MM.1S (cell line): ENCODE measurements at regions not wholly inside any gene's neighbourhood (a gene's known extent, or its start where the extent isn't known, plus 50 kb on each side); places are given as distances from the start of the nearest gene placed in this dataset.

Experiments used
- EZH2 ChIP-seq: fragments of 300-600 bp; sonication (generic); optimal IDR thresholded peaks from 2 replicates; pipeline ENCODE3; 2017; ENCODE audit warnings: low read depth, mild to moderate bottlenecking, antibody characterized with exemption, low read length, mixed read lengths
- TF ChIP-seq, protein P1 (sequence below): fragments of 300-600 bp; sonication (generic); IDR thresholded peaks from 2 replicates; pipeline ENCODE4 v1.5.1; 2016; ENCODE audit warnings: antibody characterized with exemption, low read length, mixed read lengths

DNA sequence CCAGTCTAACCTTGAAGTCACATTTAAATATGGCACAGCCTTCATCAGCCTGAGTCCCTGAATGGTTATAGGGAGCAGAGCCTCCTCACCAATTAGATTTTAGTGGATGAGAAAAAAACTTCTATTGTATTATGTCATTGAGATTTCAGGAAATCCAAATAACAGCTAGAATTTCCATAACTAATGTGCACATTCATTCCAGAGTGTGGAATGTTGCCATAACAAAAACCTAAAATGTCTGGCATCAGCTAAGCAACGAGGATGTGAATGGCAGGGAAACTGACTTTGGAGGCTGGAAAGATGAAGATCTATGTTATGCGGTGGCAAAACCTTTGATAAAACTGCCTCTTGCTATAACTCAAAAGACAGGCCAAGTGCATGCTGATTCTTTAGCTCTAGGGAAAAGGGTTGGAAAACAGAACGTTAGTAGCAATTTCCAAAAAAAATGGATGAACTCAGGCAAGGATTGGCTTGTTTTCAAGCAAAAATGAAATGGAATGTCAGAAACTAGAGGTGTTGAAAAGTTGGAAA, 91.3 kb upstream of the NFIB start:
- TF ChIP-seq, protein P1, sequence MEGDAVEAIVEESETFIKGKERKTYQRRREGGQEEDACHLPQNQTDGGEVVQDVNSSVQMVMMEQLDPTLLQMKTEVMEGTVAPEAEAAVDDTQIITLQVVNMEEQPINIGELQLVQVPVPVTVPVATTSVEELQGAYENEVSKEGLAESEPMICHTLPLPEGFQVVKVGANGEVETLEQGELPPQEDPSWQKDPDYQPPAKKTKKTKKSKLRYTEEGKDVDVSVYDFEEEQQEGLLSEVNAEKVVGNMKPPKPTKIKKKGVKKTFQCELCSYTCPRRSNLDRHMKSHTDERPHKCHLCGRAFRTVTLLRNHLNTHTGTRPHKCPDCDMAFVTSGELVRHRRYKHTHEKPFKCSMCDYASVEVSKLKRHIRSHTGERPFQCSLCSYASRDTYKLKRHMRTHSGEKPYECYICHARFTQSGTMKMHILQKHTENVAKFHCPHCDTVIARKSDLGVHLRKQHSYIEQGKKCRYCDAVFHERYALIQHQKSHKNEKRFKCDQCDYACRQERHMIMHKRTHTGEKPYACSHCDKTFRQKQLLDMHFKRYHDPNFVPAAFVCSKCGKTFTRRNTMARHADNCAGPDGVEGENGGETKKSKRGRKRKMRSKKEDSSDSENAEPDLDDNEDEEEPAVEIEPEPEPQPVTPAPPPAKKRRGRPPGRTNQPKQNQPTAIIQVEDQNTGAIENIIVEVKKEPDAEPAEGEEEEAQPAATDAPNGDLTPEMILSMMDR: no peak
- no peak for TF ChIP-seq EZH2
